ENCODE measurements at regions not wholly inside any gene's neighbourhood (a gene's known extent, or its start where the extent isn't known, plus 50 kb on each side); places are given as distances from the start of the nearest gene placed in this dataset.
"Not testable (repeated sequence)": the region's sequence is repeated elsewhere in the genome, so short reads cannot be mapped to it uniquely, and the experiment has no call there.

DNA sequence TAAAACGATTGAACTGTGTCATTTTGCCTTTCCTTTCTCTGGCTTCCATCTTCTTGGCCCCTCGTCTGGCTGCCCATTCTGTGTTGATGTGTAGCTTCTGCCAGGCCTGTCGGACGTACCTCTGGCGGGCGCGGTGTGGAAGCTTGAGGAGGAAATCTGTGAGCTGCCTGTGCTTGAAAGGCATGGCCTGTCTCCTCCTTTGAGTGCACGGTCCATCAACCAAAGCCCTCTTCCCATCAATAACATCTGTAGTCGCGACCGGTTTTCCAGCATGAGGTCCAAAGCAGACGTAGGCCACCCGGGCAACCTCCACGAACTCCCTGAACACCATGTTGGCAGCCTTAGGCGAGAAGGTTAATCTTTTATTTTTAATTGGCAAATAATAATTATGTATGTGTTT lies 202.7 kb downstream of the CRLF2 start:
- DNase-seq: no peak

DNA sequence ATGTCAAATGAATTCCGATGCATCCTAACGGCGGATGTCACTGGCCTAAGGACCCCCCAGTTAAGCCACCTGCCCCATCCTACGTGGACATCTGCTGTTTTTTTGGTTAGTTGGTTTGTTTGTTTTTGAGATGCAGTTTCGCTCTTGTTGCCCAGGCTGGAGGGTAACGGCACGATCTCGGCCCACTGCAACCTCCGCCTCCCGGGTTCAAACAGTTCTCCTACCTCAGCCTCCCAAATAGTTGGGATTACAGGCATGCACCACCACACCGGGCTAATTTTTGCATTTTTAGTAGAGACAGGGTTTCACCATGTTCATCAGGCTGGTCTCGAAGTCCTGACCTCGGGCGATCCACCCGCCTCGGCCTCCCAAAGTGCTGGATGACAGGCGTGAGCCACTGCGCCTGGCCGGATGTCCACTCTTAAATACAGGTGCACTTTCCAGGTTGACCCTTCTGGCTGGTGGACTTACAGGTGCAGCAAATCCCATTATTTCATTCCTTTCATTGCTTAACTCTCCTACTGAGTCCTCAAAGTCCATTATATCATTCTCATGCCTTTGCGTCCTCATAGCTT lies 206.2 kb downstream of the CRLF2 start:
- no peak for DNase-seq

DNA sequence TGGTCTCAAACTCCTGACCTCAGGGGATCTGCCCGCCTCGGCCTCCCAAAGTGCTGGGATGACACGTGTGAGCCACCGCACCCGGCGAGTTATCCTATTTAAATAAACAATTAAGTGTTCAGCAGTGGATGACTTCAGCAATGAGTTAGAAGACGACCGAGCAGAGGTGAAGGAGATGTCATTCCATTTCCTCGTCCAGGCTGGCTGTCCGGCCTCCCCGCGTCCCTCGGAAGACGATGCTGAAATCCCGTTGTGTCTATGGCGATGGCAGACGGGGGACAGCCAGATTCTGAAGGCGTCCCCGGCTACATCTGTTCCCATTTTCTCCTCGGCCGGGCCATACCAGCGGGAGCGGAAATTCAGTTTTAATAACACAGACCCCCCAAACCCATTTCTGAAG lies 209.8 kb downstream of the CRLF2 start:
- no peak for DNase-seq

DNA sequence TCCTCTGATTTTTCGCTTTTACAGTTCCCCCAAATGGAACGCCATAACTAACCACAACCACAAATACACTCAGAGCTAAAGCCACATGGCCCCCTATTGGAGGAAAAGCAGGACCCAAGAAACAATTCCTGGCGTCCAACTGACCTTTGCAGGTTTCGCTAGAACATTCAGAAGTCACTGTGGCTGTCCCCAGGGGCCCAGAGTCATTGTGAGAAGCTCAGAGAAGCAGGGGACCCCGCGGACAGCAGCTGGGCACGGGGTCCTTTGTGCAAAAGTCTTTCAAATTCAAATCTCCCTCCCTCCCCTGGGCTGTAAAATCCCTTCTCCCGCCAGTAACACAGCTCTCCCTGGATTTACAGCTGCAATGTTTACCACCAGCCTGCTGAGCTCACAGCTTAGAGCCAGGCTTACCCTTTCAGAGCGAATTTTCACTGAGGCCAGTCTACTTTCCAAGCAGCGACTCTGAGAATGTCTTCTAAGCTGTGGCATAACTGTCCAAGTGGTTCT lies 214.8 kb downstream of the CRLF2 start:
- no peak for DNase-seq

DNA sequence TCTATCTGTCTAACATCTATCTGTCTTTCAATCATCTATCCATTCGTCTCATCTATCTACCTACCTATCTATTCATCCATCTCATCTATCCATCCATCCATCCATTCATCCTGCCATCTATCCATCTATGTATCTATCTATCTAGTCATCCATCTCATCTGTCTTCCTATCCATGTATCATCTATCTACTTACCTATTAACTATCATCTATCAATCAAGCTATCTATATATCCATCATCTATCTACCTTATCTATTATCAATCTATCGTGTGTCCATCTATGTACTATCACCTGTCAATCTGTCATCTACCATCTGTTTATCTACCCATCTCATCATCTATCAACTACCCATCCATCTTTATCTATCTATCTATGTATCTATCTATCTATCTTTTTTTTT lies 217.7 kb downstream of the CRLF2 start:
- DNase-seq: no peak

GRCh38 chrX:989959-990510 lies 222.4 kb downstream of the CRLF2 start:
- peak; percentile 93 for DNase-seq

DNA sequence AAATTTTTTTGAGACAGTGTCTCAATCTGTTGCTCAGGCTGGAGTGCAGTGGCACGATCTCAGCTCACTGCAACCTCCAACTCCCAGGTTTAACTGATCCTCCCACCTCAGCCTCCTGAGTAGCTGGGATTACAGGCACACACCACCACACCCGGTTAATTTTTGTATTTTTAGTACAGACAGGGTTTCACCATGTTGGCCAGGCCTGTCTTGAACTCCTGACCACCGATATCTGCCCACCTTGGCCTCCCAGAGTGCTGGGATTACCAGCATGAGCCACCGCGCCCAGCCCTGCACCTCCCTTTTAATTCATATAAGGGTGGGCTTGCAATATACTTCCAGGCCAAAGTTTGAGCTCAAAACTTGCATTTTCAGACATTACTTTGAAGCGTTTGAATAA lies 223.9 kb downstream of the CRLF2 start:
- DNase-seq: not testable (repeated sequence)

GRCh38 chrX:981791-982626 lies 230.4 kb downstream of the CRLF2 start:
- no peak for DNase-seq

- DNase-seq: no peak
Observed at GRCh38 chrX:980587-981235, 231.7 kb downstream of the CRLF2 start.

DNA sequence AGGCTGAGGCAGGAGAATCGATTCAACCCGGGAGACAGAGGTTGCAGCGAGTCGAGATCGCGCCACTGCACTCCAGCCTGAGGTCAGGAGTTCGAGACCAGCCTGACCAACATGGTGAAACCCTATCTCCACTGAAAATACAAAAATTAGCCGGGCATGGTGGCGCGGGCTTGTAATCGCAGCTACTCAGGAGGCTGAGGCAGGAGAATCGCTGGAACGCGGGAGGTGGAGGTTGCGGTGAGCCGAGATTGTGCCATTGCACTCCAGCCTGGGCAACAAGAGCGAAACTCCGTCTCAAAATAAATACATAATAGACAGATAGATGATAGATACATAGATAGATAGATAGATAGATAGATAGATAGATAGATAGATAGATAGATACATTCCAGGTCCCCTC lies 233.3 kb downstream of the CRLF2 start:
- not testable (repeated sequence) for DNase-seq

DNA sequence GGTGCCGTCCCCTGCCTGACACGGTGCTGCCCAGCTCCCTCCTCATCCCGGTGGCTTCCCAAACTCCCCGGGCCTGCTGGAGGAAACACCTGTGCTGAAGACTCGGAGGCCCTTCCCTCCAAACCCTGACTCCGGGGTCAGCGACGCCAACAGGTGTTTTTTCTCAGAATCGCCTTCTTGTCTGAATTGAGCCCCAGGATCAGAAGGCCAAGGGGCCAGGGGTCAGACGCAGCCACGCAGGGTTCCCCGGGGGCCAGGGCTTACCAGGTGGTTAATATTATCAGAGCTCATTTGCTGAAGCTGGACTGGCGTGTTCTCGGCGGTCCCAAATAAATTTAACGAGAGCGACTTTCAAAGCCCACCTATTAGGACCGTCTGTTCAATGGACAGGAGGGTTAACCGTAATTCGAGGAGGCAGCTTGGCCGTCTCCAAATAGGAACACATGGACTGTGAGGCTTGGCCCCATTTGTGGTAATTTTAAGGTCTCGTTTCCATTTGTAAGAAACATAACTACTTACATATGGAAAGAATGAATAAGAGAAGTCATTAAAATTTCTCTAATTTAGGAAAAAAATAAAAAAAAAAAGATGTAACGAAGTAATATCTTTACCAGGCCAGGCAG lies 239.3 kb downstream of the CRLF2 start:
- no peak for DNase-seq

GRCh38 chrX:968148-968965 lies 244.1 kb downstream of the CRLF2 start:
- no peak for DNase-seq

GRCh38 chrX:966396-967070 lies 245.9 kb downstream of the CRLF2 start:
- no peak for DNase-seq

- DNase-seq: no peak
Observed at GRCh38 chrX:964831-965416, 247.5 kb downstream of the CRLF2 start.

DNA sequence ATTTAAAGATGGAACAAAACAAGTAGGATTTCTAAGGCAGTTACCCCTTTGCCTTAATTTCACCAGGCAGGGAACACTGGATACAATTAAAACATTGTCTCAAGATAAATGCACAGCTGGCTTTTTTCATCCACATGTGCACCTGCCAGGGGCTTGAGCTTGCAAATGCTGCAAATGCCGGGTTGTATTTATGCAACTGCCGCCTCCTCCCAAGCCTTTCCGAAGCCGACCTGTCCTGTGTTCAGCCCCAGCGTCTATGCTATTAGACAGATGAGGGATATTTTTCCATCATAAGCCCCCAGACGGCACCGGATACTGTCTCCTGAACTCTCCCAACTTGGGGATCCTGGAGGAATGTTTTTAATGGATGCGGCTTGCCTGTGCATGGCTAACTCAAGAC lies 251.6 kb downstream of the CRLF2 start:
- no peak for DNase-seq

DNA sequence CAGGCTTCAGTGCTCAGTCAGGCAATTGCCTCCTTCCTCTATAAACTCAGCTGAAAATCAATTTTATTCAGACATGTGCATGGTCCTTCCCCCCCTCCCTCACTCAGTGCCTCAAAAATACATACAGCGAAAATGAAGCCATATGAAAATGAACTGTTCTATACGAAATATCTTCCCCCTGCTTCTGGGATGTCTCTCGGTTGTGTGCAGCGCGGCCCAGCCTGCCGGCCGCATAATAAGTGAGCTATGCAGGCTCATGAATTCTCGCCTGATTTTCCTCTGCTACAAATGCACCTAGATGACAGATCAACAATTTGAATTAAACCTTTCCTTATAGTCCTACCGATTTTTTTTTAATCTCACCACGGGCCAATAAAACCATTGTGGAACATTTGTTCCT lies 252.9 kb downstream of the CRLF2 start:
- no peak for DNase-seq

GRCh38 chrX:955168-955781 lies 257.2 kb downstream of the CRLF2 start:
- DNase-seq: not testable (repeated sequence)

GRCh38 chrX:953879-954482 lies 258.5 kb downstream of the CRLF2 start:
- no peak for DNase-seq

DNA sequence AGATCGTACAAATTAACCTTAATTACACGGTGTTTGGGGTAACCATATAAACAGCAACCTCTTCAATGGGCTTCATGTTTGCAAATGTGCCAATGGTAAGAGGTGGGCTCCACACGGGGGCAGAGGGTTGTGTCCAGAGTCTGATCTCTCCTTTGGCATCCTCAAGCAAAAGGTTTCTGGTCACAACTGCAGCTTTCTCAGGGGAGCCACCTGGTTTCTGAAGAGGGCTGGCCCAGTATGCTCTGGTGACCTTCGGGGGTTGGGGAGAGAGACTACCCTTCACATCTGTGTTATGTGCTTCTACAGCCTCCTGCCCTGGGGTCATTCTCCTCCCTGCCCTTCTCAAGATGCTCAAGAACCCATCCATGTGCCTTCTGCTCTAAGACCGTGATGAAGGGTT lies 259.6 kb downstream of the CRLF2 start:
- no peak for DNase-seq

DNA sequence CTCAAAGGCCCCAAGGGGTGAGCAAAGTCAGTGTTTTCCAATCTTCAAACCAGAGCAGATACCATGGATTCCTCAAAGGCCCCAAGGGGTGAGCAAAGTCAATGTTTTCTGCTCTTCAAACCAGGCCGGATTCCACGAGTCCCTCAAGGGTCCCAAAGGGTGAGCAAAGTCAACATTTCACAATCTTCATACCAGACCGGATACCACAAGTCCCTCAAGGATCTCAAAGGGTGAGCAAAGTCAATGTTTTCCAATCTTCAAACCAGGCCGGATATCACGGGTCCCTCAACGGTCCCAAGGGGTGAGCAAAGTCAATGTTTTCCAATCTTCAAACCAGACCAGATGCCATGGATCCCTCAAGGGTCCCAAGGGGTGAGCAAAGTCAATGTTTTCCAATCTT lies 265.2 kb downstream of the CRLF2 start:
- not testable (repeated sequence) for DNase-seq
